GM03348 (cell line): ENCODE measurements at regions not wholly inside any gene's neighbourhood (a gene's known extent, or its start where the extent isn't known, plus 50 kb on each side); places are given as distances from the start of the nearest gene placed in this dataset.
"Not testable (repeated sequence)": the region's sequence is repeated elsewhere in the genome, so short reads cannot be mapped to it uniquely, and the experiment has no call there.

ENCODE experiments used
- DNase-seq: peaks from one replicate; pipeline ENCODE4 v3.0.0; 2012; ENCODE audit warnings: low spot score

DNA sequence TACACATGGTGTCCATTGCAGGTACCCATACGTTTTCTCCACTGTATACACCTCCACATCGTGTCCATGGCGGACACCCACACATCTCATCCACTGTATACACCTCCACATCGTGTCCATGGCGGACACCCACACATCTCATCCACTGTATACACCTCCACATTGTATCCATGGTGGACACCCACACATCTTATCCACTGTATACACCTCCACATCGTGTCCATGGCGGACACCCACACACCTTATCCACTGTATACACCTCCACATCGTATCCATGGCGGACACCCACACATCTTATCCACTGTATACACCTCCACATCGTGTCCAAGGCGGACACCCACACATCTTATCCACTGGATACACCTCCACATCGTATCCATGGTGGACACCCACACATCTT, 50.4 kb upstream of the TTC34 start:
- not testable (repeated sequence) for DNase-seq

DNA sequence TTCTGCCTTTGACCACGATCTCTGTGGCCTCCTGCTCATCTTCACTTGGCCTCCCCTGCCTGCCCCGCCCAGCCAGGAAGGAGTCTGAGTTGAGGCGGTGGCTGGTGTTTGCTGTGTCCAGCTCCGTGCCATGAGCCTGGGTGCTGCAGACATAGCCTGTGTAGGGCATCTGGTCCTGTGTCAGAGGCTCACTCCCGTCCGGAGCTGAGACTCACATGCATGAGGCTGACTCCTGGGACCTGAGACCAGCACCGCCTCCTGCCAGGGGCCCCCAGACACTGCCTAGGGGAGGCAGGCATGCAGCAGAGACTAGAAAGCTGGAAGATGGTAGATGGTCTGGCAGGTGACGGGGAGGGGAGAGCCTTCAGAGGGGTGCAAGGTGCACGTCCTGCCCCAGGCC, 52.2 kb upstream of the TTC34 start:
- no peak for DNase-seq

DNA sequence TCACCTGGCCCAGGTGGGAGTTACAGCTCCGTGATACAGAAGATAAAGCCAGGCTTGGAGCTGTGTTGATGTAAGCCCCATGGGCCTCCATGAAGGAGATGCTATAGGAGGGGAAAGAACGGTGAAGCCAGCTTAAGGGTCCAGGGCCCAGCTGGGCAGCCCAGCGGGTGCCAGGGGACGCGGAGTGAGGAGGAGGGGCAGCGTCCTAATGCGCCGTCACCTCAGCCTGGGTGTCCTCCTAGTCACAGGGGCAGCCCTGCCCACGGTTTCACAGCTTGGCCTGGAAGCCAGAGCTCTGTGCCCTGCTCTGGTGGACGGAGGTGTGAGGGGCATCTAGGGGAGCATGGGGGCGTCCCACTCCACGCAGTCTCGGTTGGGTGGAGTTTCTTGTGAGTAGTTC, 52.7 kb upstream of the TTC34 start:
- no peak for DNase-seq

DNA sequence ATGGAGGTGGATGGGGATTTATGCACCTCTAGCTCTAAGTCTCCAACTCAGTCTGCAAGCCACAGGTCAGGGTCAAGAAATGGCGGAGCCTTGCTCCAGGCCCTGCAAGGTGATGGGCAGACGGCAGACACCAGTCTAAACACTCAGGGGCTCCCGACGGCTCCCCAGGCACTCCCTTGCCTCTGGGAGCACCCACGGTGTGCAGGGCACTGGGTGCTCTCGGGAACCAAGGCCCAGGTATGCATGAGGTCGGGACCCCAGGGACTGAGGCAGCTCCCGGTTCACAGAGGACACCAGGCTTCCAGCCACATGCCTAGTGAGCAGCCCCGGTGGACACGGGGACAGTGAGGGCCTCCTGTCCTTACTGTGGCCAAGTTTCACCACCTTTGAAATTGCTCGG, 53.1 kb upstream of the TTC34 start:
- DNase-seq, result no peak

DNA sequence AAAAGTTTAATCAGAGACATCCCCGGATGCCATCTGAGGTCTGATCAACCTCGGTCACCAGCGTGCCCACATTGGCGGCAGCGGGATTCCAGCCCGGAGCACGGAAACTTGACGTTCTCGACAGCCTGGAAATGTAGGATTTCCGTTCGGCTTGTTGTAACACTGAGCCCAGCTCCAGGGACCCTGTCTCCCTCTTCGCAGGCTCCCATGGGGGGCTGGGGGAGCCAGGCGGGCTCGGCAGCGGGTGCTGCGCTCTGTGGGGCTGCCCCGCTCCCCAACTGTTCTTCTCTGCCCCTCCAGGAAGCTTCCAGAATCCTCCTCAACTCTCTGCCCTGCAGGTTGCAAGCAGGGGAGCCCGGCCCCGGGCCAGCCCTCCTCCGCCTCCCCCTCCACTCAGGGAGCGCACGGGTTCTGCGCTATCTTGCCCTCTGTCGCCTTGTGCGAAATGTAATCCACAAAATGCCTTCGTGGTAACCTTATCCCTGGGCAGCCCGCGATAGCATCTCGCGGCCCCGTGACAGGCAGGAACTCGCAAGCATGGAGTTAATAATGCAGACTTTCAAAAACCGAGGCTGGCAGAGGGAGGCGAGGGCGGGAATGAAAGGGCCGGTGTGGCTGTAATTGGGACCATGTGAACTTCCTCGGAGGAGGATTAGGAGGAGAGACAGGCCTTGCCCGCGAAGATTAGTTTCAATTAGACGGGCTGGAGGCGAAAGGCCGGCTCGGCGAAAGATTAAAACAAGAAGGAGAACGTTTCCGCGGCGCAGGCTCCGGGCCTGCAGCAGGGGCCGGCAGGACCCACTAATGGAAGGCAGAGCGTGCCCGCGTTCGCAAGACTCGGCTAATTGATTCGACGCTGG, 53.9 kb upstream of the TTC34 start:
- no peak for DNase-seq

DNA sequence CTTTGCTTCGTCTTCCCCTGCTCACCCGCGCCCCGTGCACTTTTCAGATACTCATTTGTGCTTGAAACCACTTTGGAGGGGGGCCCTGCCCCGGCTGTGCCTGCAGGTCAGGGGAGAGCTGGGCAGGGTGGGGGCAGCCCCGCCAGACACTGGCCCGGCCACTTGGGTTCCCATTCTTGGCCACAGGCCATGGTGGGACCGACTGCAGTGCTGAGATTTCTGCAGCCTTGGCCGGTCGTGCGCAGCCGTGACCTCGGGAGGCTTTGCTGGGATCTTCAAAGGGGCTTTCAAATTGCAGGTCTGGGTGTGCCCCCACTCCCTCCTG, 54.5 kb upstream of the TTC34 start:
- DNase-seq, result no peak

DNA sequence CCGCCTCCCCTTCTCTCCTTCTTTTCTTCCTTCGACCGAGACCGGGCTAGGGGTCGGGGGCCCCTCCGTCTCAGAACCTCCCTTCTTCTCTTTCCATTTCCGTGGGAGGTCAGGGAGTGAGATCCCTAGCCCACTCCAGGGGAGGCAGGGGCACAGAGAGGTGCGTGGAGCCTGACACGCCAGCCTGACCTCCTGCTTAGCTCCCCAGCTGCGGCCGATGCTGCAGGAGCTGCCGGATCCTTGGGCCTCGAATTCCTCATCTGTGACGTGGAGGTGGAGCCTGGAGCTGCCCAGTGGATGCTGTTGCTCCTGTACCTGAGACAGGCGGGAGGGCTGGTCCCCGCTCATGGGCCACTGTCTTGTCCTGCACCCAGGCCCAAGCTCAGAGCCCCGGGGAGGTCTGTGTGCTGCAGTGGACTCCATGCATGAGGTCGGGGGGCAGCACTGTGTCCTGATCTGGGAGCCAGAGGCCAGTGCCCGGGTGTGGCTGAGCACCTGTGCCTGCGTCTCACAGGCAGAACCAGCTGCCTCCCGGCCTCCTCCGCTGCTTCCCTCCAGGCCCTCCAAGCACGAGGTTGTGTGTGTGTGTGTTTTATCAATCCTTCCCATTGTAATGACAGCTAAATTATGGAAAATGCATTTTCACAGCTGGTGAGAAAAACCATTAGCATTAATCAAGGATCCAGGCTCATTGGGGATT, 55.3 kb upstream of the TTC34 start:
- DNase-seq, result no peak

DNA sequence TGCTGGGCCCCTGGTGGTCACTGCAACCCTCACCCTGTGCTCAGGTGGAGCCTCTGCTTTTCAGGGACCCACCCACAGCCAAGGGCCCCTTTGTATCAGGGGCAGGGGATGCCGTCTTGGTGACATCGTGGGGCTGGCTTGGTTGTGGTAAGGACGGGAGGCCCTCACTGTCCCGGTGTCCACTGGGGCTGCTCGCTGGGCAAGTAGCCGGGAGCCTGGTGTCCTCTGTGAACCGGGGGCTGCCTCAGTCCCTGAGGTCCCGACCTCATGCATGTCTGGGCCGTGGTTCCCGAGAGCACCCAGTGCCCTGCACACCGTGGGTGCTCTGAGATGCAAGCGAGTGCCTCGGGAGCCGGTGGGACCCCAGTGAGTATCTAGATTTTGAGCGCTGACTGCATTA, 56.0 kb upstream of the TTC34 start:
- DNase-seq, result no peak

DNA sequence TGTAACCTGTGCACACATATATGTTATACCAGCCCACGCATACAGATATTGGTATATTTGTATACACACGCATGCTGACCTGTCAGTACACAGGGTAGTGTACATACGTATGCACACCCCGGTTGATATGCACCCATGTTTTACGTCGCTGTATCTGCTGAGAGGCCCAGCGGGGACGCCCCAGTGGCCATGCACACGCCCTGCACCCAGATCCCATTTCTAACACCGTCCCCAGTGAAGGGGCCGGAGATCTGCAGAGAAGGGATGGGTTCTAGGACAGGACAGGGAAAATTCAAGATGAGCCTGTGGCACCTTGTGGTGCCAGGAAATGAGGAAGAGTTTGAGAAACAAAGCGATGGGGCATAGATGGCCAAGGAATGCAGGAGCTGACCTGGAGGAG, 57.2 kb upstream of the TTC34 start:
- DNase-seq, result no peak

DNA sequence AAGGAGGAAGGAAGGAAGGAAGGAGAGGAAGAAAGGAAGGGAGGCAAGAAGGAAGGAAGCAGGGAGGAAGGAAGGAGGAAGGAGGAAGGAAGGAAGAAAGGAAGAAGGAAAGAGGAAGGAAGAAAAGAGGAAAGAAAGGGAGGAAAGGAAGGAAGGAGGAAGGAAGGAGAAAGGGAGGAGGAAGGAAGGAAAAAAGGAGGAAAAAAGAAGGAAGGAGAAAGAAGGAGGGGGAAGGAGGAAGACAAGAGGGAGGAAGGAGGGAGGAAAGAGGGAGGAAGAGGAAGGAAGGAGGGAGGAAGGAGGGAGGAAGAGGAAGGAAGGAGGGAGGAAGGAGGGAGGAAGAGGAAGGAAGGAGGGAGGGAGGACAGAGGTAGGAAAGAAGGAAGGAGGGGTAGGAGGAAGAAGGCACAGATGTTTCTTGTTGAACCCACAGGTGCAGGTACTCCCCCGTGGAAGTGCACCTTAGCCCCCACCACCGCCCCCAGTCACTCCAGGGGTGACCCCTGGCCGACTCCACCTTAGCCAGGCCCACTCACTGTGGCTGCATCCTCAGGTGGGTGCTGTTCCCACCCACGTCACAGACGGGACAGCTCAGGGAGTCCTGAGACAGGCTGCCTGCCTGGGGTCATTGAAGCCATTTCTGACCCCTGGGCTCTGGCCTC, 57.9 kb upstream of the TTC34 start:
- no peak for DNase-seq

DNA sequence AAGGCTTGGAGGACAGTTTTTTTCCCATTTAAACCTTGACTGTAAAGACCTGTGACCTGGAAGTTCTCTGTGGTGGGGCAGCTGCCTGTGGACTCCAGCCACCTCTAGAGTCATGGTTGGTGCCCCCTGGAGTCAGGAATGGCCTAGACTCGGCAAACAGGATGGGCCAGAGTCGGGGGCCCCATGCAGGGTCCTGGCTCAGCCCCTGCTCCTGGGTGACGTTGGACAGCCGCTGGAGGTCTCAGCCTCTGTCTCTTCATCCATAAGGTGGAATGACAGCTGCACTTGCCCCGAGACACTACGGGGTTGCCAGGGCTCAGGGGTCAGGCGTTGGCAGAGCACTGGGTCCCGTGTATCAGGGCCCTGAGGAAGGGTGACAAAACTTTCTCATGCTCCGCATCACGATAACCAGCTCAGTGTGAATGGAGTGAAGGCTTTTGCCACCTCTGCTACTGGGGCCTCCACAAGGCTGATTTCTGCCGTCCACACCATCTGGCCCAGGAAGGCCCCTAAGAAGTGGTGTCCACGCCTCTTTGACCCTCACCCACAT, 58.5 kb upstream of the TTC34 start:
- DNase-seq, result no peak

DNA sequence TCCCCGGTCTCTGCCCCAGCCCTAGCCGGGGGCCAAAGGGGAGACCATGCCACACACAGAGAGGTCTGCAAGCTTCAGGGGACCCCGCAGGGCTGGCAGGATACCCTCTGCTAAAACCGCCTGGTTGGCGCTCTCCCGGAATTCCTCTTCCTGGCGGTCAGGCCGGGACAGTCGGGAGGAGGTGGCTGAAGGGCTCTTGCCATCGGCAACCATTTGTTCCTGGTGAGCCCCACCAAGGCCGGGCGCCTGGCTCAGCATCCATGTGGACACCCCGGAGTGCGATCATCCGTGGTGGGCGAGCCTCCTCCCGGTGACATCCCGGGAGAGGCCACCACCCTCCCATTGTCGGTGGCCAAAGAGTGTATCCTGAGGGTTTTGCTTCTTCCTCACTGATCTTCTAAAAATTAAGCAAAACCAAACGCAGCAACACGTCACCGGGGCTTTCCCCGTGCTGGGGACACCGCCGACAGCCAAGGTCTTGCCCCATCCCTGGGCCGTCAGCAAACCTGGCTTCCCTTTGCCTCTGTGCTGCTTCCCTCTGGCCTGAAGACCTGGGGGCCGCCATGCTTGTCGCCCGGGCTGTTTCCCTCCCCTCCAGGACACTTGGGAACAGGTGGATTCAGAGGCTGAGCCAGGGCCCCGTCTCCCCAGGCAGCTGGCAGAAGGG, 59.1 kb upstream of the TTC34 start:
- no peak for DNase-seq

DNA sequence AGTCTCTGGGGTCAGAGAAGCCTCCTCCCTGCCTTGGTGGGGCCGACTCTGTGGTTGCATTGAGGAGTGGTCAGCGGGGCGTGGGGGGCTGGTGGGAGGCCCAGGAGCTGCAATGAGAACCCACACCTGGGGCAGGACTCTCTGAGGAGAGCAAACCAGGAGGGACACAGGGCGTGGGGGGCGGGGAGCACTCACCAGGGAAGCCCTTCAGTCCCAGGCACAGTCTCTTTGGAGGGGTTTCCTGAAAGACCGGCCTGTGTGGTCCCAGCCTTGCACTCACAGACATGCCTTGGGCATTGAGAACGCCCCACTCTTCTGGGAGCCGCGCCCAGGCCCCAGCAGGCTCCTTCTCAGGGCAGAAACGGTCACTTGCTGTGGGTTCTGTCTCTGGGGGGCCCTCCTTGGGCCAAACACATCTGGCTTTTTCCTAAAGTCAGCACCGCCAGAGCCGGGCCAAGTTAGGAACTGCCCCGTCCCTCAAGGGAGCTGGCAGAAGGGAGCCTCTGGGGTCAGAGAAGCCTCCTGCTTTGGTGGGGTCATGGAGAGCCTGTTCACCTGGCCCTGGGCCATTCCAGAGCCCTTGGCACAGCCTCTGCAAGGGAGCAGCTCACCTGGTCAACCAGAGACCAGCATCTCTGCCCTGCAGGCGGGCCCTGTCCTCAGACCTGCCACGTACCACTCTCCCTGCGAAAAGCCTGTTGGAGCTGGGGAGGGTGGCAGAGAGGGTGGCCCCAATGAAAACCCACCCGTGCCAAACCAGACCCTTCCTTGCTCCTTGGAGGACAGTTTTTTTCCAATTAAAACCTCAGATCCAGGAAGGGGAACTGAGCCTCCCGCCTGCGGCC, 59.9 kb upstream of the TTC34 start:
- DNase-seq, result no peak

DNA sequence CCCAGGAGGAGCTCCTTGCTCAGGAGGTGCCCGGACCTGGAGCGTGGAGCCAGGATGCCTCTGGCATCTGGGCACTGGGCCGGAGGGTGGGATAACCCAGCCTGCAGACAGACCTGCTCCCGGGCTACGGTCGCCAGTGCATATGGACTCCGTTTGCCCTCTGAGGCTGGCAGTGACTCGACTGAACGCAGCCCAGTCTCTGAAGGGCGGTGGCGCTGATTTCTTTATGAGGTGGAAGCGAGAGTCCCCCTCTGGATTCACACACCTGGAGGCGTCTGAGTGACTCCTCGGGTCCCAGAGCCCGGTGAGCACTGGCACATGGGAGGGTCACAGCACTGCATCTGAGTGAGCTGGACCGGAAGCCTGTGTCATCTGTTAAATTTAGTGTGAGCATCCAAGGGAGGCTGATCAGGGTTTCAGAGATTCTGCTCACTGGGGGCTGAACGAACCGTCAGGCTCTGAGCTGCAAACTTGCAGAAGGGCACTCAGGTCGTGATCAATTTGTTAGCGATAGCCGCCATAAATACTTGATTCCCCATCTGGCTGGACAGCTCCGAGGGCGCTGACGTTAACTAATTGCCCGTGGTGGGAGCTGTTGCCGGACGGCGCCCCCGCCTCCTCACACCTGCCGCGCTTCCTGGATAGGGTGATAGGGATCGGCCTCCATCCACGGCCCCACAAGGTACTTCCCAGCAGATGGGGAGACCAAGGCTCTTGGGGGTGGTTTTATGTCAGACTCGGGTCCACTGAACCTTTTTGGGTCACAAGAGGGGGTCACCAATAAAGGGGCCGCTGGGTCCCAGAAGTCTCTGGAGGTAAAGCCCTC, 60.7 kb upstream of the TTC34 start:
- DNase-seq, result no peak

DNA sequence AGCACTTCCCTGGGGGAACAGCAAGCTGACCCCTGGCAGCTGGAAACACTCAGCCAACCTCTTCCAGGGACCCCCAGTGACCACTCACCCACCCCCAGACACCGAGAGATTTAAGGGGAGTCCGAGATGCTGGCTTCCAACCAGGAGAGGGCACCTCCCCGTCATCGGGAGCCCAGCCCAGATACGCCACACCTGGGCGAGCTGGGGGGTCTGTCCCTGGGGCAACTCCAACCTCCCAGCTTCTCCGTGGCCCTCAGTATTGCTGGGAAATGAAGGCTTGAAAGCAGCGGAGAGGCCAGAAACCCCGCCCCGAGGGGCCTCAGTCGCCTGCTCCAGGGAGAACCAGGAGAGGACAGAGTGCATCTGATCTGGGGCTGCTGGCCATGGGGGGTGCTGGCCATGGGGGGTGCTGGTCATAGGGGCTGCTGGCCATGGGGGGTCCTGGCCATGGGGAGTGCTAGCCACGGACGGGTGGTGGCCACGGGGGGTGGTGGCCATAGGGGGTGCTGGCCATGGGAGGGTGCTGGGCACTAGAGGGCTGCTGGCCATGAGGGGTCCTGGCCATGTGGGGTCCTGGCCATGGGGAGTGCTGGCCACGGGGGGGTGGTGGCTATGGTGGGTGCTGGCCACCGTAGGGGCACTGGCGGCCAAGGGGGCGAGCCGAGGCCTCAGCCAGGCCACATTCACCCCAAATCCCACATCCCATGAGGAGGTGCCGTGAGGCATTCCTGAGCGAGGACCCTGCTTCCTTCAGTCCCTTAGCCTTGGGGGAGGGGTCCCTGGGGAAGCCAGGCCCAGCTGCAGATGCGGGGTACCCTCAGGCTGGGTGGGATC, 61.5 kb upstream of the TTC34 start:
- no peak for DNase-seq

DNA sequence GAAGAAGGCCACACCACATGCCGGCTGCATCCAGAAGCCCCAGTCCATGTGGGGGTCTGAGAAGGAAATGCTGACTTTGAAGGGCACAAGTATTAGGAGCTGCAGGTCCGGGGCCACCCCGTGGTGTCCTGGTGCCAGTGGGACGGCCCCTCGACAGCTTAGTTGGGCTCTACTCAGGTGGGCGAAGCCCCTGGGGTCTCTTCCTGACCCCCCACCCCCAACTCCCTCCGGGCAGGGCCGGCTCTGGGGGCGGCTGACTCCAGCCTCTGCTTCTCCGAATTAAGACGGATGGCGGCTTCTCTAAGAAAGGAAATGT, 62.1 kb upstream of the TTC34 start:
- DNase-seq, result no peak

DNA sequence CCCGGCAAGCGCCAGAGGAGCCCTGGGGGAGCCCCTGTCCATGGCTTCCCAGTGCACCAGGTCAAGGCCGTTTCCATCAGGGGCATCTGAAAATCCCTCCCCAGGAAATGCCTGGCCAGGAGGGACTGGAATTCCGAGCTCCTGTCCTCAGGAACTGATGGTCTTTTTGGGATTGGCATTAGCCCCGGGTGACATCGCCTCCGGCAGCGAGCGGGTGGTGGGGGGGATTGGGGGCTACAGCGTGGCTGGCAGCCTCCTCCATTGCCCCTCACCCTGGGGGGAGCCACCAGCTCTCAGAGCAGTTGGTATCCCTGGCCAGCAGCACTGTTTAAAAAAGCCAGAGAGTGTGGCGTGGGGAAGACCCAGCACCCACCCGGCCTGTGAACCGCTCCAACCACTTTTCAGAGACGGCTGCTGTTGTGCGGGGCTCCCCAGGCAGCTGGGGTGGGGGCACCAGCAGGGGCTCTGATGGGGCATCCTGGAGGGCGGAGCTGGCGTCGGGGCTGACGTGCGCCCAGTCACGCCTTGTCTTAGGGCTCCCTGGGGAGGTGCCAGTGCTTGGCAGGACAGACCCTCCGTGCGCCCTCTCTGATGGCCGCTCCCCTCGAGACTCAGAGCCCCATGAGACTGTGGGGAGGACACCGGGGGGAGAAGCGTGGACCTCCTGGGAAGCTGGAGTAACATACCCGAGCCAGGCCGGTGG, 62.9 kb upstream of the TTC34 start:
- DNase-seq, result no peak

DNA sequence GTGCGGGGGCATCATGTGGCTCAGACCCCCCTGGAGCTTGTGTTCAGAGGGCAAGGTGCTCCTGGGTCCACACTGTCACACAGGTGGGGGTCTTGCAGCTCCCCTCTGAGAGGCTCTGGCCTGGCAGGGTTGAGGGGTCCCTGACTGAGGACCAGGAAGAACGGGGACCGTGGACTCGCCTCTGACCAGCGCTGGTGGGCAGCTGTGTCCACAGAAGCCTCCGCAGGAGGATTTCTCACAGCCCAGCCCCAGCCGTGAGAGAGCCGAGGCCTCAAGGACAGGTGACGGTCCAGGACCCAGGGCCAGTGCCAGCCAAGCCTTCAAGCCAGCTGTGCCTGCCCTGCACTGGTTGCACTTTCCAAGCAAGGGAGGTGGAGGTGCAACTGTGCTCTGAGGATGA, 63.5 kb upstream of the TTC34 start:
- no peak for DNase-seq
